Thyroid gland (tissue), 4 donors: ENCODE measurements at regions not wholly inside any gene's neighbourhood (a gene's known extent, or its start where the extent isn't known, plus 50 kb on each side); places are given as distances from the start of the nearest gene placed in this dataset.

Experiments
- POLR2A ChIP-seq, 2 donors: fragments of 450-650 bp; IDR thresholded peaks; one replicate each; pipeline ENCODE4 v1.6.1; 2017; ENCODE audit warnings: antibody characterized with exemption in 2 of 2, mild to moderate bottlenecking in 2 of 2, moderate library complexity in 1 of 2
- TF ChIP-seq, protein P1 (sequence below), 6 experiments: fragments of 200-600 bp in 3 of 6; fragments of 450-650 bp in 3 of 6; sonication (generic) in 3 of 6; IDR thresholded peaks; one replicate each; pipeline ENCODE4 v1.5.1; 2016 to 2019; ENCODE audit warnings: antibody characterized with exemption in 6 of 6, mild to moderate bottlenecking in 2 of 6, inconsistent platforms in 1 of 6, moderate library complexity in 1 of 6

DNA sequence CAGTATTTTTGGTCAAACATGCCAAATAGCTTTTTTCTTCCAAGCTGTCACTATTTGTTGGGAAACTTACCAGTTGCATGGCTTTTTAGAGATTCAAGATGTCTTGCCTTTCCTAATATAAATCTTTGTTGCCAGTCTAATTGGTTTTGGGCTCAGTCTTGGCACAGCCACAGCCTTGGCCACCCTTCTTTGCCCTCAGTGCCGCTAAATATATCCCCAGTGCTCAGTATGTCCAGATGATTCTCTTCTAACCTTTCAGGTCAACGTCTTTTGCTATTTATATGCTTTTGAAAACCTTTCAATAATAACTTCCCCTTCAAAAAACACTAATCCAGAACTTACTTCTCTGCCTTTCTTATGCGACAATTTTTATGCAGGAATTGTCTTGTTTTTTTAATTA, 483.1 kb upstream of the ZFHX3 start:
- TF ChIP-seq, protein P1, sequence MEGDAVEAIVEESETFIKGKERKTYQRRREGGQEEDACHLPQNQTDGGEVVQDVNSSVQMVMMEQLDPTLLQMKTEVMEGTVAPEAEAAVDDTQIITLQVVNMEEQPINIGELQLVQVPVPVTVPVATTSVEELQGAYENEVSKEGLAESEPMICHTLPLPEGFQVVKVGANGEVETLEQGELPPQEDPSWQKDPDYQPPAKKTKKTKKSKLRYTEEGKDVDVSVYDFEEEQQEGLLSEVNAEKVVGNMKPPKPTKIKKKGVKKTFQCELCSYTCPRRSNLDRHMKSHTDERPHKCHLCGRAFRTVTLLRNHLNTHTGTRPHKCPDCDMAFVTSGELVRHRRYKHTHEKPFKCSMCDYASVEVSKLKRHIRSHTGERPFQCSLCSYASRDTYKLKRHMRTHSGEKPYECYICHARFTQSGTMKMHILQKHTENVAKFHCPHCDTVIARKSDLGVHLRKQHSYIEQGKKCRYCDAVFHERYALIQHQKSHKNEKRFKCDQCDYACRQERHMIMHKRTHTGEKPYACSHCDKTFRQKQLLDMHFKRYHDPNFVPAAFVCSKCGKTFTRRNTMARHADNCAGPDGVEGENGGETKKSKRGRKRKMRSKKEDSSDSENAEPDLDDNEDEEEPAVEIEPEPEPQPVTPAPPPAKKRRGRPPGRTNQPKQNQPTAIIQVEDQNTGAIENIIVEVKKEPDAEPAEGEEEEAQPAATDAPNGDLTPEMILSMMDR (IDR thresholded peaks at IDR 0.05) = no peak
- TF ChIP-seq POLR2A (IDR thresholded peaks at IDR 0.05) = no peak
